Inflammatory macrophage treated with lipopolysaccharide for 4 hours (primary cell): ENCODE measurements at regions not wholly inside any gene's neighbourhood (a gene's known extent, or its start where the extent isn't known, plus 50 kb on each side); places are given as distances from the start of the nearest gene placed in this dataset.
"Not testable (repeated sequence)": the region's sequence is repeated elsewhere in the genome, so short reads cannot be mapped to it uniquely, and the experiment has no call there.

ENCODE experiments used
- DNase-seq: peaks from one replicate; pipeline ENCODE4 v3.0.0-alpha.2; 2020

- DNase-seq = no peak
Measured at GRCh38 chr17:63295839-63296590, 150.1 kb downstream of the CYB561 start.

- not testable (repeated sequence) for DNase-seq
Measured at GRCh38 chr17:63298916-63299315, 147.2 kb downstream of the CYB561 start.

- DNase-seq = no peak
Measured at GRCh38 chr17:63304704-63305261, 141.3 kb downstream of the CYB561 start.

GRCh38 chr17:63305857-63306256 lies 140.2 kb downstream of the CYB561 start:
- DNase-seq = no peak

DNA sequence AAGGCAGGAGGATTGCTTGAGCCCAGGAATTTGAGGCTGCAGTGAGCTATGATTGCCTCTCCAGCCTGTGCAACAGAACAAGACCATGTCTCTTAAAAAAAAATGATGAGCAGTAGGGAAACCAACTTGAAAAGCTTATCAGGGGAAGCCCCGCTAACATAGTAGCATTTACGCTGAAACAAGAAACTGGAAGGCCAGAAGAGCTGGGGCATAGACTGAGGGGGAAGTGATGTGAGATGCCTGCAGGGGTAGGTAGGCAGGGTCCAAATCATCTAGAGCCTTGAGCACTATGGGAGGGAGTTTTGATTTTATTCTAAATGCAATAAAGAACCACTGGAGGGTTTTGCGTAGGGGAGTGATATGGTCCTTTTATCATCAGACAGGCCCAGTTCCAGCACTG lies 139.3 kb downstream of the CYB561 start:
- DNase-seq = no peak

DNA sequence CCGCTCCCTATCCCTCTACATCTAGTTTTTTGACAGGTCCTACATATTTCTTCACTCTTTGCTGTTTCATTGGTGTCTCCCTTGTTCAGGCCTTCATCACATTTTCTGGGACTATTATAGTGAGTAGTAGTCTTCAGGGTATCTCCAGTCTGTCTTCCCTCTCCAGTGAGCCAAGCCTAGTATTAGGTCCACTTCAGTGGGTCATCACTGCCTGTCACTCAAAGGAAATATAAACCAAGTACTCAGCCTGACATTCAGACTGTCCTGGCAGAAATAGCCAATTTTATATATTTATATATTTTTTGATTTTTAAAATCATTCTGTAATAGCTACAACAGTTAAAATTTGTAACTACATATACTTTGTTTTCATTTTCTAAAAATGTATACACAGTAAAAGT lies 137.8 kb downstream of the CYB561 start:
- no peak for DNase-seq

DNA sequence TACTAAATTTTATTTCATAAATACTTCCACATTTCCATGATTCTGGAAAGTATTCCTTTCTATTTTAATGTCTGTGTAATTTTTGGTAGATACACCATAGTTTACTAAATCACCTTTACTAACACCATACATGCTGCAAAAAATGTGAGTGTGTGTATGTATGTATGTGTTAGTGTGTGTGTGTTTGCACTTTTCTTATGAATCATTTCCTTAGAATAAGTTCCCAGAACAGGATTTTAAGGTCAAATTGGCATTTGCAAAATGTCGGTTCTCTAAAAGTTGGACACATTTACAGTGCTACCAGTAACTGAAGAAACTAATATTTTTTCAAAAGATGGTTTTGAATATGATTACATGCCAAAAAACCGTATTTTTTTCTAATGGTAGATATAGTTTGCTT lies 137.1 kb downstream of the CYB561 start:
- DNase-seq = peak; percentile 53

GRCh38 chr17:63311416-63311937 lies 134.6 kb downstream of the CYB561 start:
- peak; percentile 76 for DNase-seq

GRCh38 chr17:63314761-63315160 lies 131.3 kb downstream of the CYB561 start:
- no peak for DNase-seq

GRCh38 chr17:63316100-63316499 lies 130.0 kb downstream of the CYB561 start:
- DNase-seq = no peak

GRCh38 chr17:63317166-63317840 lies 128.8 kb downstream of the CYB561 start:
- DNase-seq = no peak

- no peak for DNase-seq
Measured at GRCh38 chr17:63325808-63326207, 120.3 kb downstream of the CYB561 start.

- no peak for DNase-seq
Measured at GRCh38 chr17:63329876-63330275, 116.2 kb downstream of the CYB561 start.

DNA sequence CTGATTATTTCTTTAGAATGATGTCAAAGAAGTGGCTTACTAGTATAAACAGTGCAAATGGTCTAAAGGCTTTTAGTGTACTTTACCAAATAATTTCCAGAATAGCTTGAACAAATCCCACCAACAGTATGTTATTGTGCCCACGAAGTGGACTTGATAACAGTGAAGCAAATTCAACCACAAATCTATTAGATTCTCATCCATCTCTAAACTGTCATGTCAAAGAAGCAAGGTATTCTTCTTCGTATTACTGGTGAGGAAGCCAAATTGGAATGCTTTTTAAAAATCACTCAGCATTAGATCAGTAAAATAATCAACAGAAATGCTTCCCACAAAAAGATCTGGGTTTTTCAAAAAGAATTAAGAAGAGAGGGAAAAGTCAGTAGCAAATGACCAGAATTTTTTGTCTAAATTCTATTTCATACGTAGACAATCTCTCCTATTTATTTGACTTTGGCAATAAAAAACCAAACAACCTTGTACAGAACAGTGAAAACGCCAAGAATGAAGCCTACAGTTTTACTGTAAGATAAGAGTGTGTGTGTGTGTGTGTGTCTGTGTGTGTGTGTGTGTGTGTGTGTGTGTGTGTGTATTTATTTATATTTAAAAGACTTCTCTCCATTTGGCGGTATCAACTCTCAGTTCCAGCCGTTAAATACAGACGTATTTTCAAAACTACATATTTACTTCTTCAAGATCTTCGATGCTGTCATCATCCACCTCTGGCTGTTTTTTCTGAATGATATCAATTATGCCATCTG lies 114.6 kb downstream of the CYB561 start:
- DNase-seq = no peak

DNA sequence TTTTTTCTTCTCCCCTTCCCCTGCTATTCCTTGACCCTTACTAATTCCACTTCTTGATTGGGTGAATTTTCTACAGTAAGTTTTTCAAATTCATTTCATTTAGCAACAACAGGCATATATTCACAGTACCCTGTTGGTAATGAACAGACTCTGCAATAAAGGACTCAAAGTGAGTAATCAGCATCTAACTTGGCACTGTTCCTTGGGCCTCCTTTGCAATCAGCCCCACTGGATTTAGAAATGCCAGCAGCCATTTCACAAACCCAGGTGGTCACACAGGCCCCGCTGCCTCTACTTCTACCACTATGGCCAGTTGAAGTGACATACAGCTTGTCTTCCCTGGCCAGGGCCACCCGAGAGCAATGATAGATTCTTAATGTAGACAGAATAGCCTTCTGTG lies 113.8 kb downstream of the CYB561 start:
- no peak for DNase-seq

DNA sequence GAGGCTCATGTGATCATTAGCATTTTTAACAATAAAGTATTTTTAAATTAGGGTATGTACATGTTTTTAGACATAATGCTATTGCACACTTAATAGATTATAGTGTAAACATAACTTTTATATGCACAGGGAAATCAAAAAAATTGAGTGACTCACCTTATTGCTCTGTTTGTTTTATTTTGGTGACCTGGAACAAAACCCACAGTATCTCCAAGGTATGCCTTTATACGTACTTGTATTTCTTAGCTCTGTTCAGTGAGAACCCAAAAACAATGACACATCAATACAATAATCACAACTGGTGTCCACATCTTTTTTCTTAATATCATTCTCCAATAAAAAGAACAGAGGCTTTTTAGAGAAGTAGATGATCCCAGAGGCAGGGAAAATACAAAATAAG lies 112.2 kb downstream of the CYB561 start:
- no peak for DNase-seq

DNA sequence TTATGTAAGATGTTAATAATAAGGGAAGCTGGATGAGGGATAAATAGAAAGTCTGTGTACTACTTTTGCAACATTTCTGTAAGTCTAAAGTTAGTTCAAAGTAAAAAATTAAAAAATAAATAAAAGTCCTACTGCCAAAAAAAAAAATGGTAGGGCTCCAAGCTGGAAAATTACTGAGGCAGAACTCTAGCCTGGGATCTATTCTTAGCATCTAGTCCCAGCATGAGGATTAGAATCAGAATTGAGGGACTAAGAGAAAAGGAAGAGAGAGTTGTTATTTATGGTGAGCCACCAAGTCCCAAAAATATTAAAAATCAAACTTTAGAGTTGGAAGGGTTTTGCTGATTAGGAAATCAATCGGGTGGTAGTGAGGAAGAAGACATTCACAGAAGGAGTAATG lies 110.3 kb downstream of the CYB561 start:
- no peak for DNase-seq

- no peak for DNase-seq
Measured at GRCh38 chr17:63337579-63337978, 108.5 kb downstream of the CYB561 start.

GRCh38 chr17:63338272-63338671 lies 107.8 kb downstream of the CYB561 start:
- no peak for DNase-seq

DNA sequence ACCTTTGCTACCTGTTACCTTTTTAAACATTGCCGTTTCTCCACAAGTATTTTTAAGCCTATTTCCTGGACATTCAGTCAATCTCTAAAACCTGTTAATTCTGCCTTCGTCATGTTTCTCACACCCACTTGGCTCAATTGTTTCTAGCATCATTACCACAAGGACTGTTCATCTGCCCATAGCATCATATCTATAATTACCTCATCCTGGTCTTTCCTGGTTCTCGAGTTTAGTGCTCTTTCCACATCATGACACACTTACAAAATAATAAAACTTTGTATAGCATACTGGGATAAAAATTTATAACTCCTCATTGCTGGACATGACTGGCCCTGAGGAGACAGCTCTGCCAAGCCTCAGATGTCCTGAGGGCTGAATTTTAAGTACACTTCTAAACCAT lies 104.8 kb downstream of the CYB561 start:
- DNase-seq = peak; percentile 39

GRCh38 chr17:63344383-63344782 lies 101.7 kb downstream of the CYB561 start:
- DNase-seq = no peak

DNA sequence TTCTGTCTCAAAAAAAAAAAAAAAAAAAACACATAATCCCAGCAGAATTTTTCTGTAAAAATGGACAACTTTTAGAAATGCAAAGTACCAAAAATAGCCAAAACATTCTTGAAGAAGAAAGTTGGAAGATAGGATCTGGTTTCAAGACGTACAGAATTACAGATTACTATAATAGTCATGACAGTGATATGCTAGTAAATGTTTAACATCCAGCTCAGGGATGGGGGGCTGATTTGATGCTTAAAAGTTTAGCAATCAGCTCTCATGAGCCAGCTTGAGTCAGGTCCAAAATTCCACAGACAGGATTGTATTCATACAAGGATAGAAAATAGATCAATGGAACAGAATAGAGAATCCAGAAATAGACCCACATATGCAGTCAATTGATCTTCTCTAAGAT lies 100.5 kb downstream of the CYB561 start:
- DNase-seq = no peak

GRCh38 chr17:63347475-63347874 lies 98.6 kb downstream of the CYB561 start:
- DNase-seq = no peak
